ENCODE measurements at regions not wholly inside any gene's neighbourhood (a gene's known extent, or its start where the extent isn't known, plus 50 kb on each side); places are given as distances from the start of the nearest gene placed in this dataset.
A peak's percentile ranks its signal among the peaks of the same experiment; 100 is the strongest.

- DNase-seq, result no peak
Measured at GRCh38 chr15:45743426-45744235, 108.8 kb downstream of the SQOR start.

GRCh38 chr15:45744236-45744589 lies 109.4 kb downstream of the SQOR start:
- no peak for DNase-seq

GRCh38 chr15:45747426-45747825 lies 112.6 kb downstream of the SQOR start:
- no peak for DNase-seq

GRCh38 chr15:45751629-45752028 lies 116.8 kb downstream of the SQOR start:
- DNase-seq, result no peak

GRCh38 chr15:45759936-45760335 lies 125.1 kb downstream of the SQOR start:
- no peak for DNase-seq

- DNase-seq, result no peak
Measured at GRCh38 chr15:45762726-45763125, 127.9 kb downstream of the SQOR start.

GRCh38 chr15:45763170-45763869 lies 128.5 kb downstream of the SQOR start:
- no peak for DNase-seq

- no peak for DNase-seq
Measured at GRCh38 chr15:45773149-45773548, 138.3 kb downstream of the SQOR start.

- DNase-seq, result no peak
Measured at GRCh38 chr15:45776772-45777171, 141.9 kb downstream of the SQOR start.

- DNase-seq, result no peak
Measured at GRCh38 chr15:45777781-45778180, 143.0 kb downstream of the SQOR start.

GRCh38 chr15:45780352-45780751 lies 145.5 kb downstream of the SQOR start:
- DNase-seq, result no peak

- no peak for DNase-seq
Measured at GRCh38 chr15:45784656-45785055, 149.8 kb downstream of the SQOR start.

- DNase-seq, result no peak
Measured at GRCh38 chr15:45785897-45786296, 151.1 kb downstream of the SQOR start.

- DNase-seq, result peak; percentile 6
Measured at GRCh38 chr15:45790325-45790943, 155.6 kb downstream of the SQOR start.

GRCh38 chr15:45794304-45794703 lies 159.5 kb downstream of the SQOR start:
- no peak for DNase-seq

GRCh38 chr15:45794712-45795439 lies 160.0 kb downstream of the SQOR start:
- DNase-seq, result no peak

- peak; percentile 77 for DNase-seq
Measured at GRCh38 chr15:45795440-45796069, 160.7 kb downstream of the SQOR start.

- DNase-seq, result no peak
Measured at GRCh38 chr15:45796433-45796832, 161.6 kb downstream of the SQOR start.

GRCh38 chr15:45799508-45799907 lies 164.7 kb downstream of the SQOR start:
- no peak for DNase-seq

- DNase-seq, result no peak
Measured at GRCh38 chr15:45801543-45801942, 166.7 kb downstream of the SQOR start.

- no peak for DNase-seq
Measured at GRCh38 chr15:45802140-45802539, 167.3 kb downstream of the SQOR start.

GRCh38 chr15:45804028-45804427 lies 169.2 kb downstream of the SQOR start:
- no peak for DNase-seq

GRCh38 chr15:45810201-45810600 lies 175.4 kb downstream of the SQOR start:
- no peak for DNase-seq
